ENCODE measurements at regions not wholly inside any gene's neighbourhood (a gene's known extent, or its start where the extent isn't known, plus 50 kb on each side); places are given as distances from the start of the nearest gene placed in this dataset.

GRCh38 chr14:82766996-82767395 is 1233.3 kb upstream of the SEL1L start:
- no peak for TF ChIP-seq EZH2 (IDR thresholded peaks at IDR 0.05; ENCODE audit: insufficient read depth, poor library complexity, severe bottlenecking)
- TF ChIP-seq EZH2phosphoT487 (IDR thresholded peaks at IDR 0.05; ENCODE audit: insufficient read depth, low read depth) = no peak
